ENCODE measurements at regions not wholly inside any gene's neighbourhood (a gene's known extent, or its start where the extent isn't known, plus 50 kb on each side); places are given as distances from the start of the nearest gene placed in this dataset.

GRCh38 chr17:71735893-71736292 is 384.9 kb upstream of the SOX9 start:
- Histone ChIP-seq H2AFZ (no peak overlapping the region), H3K4me3 (no peak overlapping the region), H3K79me2 (replicated peaks; ENCODE audit: insufficient read depth) (no peaks in the 10 kb centered on the region), H3K27ac (ENCODE audit: low read depth) (no peak overlapping the region), H3K9me2 (ENCODE audit: insufficient read depth) (peaks cover 6% of the 10 kb centered on the region; the same call in 1 of the 2 replicates), H3K4me2 (no peak overlapping the region), H3F3A (replicated peaks; ENCODE audit: low read depth) (no peaks in the 10 kb centered on the region), H4K20me1 (replicated peaks; ENCODE audit: insufficient read depth) (no peaks in the 10 kb centered on the region), H3K36me3 (ENCODE audit: insufficient read depth) (no peaks in the 10 kb centered on the region), H3K27me3 (ENCODE audit: insufficient read depth) (no peaks in the 10 kb centered on the region), H3K4me1 (ENCODE audit: insufficient read depth) (no peaks in the 10 kb centered on the region)
- Mint-ChIP-seq H3K27ac (no peak overlapping the region), H3K4me3 (no peak overlapping the region), H3K27me3 (ENCODE audit: insufficient read depth, low read depth, poor library complexity) (no peaks in the 10 kb centered on the region), H3K4me1 (no peaks in the 10 kb centered on the region), H3K36me3 (ENCODE audit: low read depth) (no peaks in the 10 kb centered on the region), H3K9me3 (no peaks in the 10 kb centered on the region)
- no peak for DNase-seq (ENCODE audit: low spot score)
- TF ChIP-seq ZNF462 (CRISPR knock-in tag; IDR thresholded peaks at IDR 0.05) (no peak), ZNF331 (CRISPR knock-in tag; IDR thresholded peaks at IDR 0.05; ENCODE audit: low read depth) (no peak), POLR2AphosphoS5 (IDR thresholded peaks at IDR 0.05; ENCODE audit: low read depth) (no peak), REST (IDR thresholded peaks at IDR 0.05; ENCODE audit: unreplicated experiment) (no peak), EZH2phosphoT487 (IDR thresholded peaks at IDR 0.05; ENCODE audit: unreplicated experiment) (no peak), EZH2 (IDR thresholded peaks at IDR 0.05; ENCODE audit: low read depth, unreplicated experiment) (no peak), JUNB (IDR thresholded peaks at IDR 0.05; ENCODE audit: unreplicated experiment) (no peak), ZNF114 (CRISPR knock-in tag; IDR thresholded peaks at IDR 0.05) (no peak), NANOG (IDR thresholded peaks at IDR 0.05; ENCODE audit: borderline replicate concordance) (no peak), ETS1 (IDR thresholded peaks at IDR 0.05) (no peak), CREB1 (CRISPR knock-in tag; IDR thresholded peaks at IDR 0.05; ENCODE audit: low read depth) (no peak), CTCF (conservative IDR thresholded peaks at IDR 0.05; ENCODE audit: low read depth in 2 of 2) (no peak), STAT1 (IDR thresholded peaks at IDR 0.05; ENCODE audit: unreplicated experiment) (no peak)
- ATAC-seq = no peak

Measured in GM23338 (cell line).